ENCODE measurements at regions not wholly inside any gene's neighbourhood (a gene's known extent, or its start where the extent isn't known, plus 50 kb on each side); places are given as distances from the start of the nearest gene placed in this dataset.
"Not testable (repeated sequence)": the region's sequence is repeated elsewhere in the genome, so short reads cannot be mapped to it uniquely, and the experiment has no call there.

DNA sequence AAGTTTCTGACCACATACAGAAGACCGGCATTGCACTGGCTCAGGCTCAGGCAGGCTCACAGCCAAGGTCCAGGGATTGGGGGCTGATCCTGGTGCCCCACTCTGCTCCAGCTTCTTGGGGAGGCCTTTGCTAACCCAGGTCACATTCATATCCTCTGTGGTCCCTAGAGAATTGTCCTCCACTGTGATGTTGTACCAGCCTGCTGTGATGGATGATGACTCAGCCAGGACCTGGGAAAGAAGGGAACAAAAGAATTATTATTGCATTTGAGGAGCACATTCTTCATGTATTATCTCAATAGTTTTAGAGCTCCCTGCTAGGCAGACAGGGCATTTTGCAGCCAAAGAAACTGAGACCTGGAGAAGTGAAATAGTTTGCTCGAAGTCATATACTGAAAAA lies 114.3 kb upstream of the ETV3 start:
- no peak for ATAC-seq
- 85% methylated on average over 2 of the region's 2 CpGs for WGBS (ENCODE audit: insufficient coverage)
- no peaks in the 10 kb centered on the region for H3K4me1 ChIP-seq (ENCODE audit: control insufficient read depth, insufficient read depth, low read length)
- Mint-ChIP-seq H3K27me3 (ENCODE audit: low read depth in 2 of 2) (peaks cover 26 to 59% of the 10 kb centered on the region in 2 donors), H3K4me3 (no peak overlapping the region), H3K36me3 (no peaks in the 10 kb centered on the region), H3K9me3 (peaks cover 3 to 4% of the 10 kb centered on the region in 2 donors), H3K4me1 (no peaks in the 10 kb centered on the region), H3K27ac (no peak overlapping the region)
- TF ChIP-seq, protein P1, sequence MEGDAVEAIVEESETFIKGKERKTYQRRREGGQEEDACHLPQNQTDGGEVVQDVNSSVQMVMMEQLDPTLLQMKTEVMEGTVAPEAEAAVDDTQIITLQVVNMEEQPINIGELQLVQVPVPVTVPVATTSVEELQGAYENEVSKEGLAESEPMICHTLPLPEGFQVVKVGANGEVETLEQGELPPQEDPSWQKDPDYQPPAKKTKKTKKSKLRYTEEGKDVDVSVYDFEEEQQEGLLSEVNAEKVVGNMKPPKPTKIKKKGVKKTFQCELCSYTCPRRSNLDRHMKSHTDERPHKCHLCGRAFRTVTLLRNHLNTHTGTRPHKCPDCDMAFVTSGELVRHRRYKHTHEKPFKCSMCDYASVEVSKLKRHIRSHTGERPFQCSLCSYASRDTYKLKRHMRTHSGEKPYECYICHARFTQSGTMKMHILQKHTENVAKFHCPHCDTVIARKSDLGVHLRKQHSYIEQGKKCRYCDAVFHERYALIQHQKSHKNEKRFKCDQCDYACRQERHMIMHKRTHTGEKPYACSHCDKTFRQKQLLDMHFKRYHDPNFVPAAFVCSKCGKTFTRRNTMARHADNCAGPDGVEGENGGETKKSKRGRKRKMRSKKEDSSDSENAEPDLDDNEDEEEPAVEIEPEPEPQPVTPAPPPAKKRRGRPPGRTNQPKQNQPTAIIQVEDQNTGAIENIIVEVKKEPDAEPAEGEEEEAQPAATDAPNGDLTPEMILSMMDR (IDR thresholded peaks at IDR 0.05): no peak
- peaks cover 6% of the 10 kb centered on the region for H3K27me3 ChIP-seq (ENCODE audit: control insufficient read depth, insufficient read depth, low read length)
- intact Hi-C loops (cut with micrococcal nuclease): no loop called here
- DNase-seq: no peak
- H3K27ac ChIP-seq (ENCODE audit: low read length): no peak overlapping the region
- no peaks in the 10 kb centered on the region for H3K9me3 ChIP-seq (ENCODE audit: control insufficient read depth, insufficient read depth, low read length)
- H3K4me3 ChIP-seq (ENCODE audit: low read length): no peak overlapping the region
- H3K36me3 ChIP-seq (ENCODE audit: control insufficient read depth, insufficient read depth, low read length): no peaks in the 10 kb centered on the region

DNA sequence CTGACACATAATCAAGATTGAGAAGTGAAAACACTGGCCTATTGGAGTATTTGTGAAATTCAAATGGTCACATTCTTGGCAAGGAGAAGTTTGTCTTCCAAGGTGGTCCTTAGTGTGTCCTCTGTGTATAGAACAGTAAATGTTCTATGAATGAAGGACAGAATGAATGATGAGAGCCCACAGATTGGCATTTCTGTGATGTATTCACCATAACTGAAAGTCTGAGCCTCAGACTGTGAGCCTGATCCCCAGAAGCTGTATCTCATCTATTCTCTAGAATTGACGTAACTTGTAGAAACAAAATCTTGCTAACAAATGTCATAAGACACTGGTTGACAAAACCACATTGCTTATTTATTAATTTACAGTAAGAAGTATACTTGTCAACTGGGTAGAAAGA lies 111.5 kb upstream of the ETV3 start:
- intact Hi-C loops (cut with micrococcal nuclease): no loop called here
- Histone ChIP-seq H3K4me3 (ENCODE audit: low read length) (no peak overlapping the region), H3K36me3 (ENCODE audit: control insufficient read depth, insufficient read depth, low read length) (no peaks in the 10 kb centered on the region), H3K9me3 (ENCODE audit: control insufficient read depth, insufficient read depth, low read length) (no peaks in the 10 kb centered on the region), H3K27ac (ENCODE audit: low read length) (no peak overlapping the region), H3K4me1 (ENCODE audit: control insufficient read depth, insufficient read depth, low read length) (no peaks in the 10 kb centered on the region), H3K27me3 (ENCODE audit: control insufficient read depth, insufficient read depth, low read length) (peaks cover 9% of the 10 kb centered on the region)
- Mint-ChIP-seq H3K4me3 (no peak overlapping the region), H3K36me3 (no peaks in the 10 kb centered on the region), H3K27ac (no peak overlapping the region), H3K4me1 (no peaks in the 10 kb centered on the region), H3K9me3 (peaks cover 0 to 3% of the 10 kb centered on the region in 2 donors), H3K27me3 (ENCODE audit: low read depth in 2 of 2) (peaks cover 26 to 70% of the 10 kb centered on the region in 2 donors)
- WGBS (ENCODE audit: insufficient coverage): no CpG with 5 or more reads among the region's 1 CpG
- ATAC-seq (no peak), DNase-seq (no peak)
- TF ChIP-seq, protein P1 (IDR thresholded peaks at IDR 0.05): no peak

DNA sequence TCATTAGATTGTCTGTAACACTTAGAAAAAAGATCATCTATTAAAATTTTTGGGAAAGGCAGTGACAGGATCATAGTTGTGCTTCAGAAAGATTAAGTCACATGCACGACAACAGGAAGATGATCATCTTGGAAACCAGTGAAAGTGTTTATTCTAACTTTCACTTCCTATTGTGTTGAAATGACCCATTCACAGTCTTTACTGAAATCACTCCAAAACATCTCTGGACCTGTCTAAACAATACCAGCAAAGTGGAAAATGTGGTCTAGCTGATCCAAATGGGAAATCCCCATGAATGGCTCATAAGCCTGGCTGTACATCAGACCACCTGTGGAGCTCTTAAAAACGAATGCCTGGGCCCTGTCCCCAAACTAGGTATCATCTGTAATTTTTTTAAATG lies 111.1 kb upstream of the ETV3 start:
- Mint-ChIP-seq H3K36me3 (no peaks in the 10 kb centered on the region), H3K4me1 (no peaks in the 10 kb centered on the region), H3K27ac (no peak overlapping the region), H3K9me3 (peaks cover 0 to 3% of the 10 kb centered on the region in 2 donors), H3K27me3 (ENCODE audit: low read depth in 2 of 2) (peaks cover 29 to 67% of the 10 kb centered on the region in 2 donors), H3K4me3 (no peak overlapping the region)
- TF ChIP-seq, protein P1 (IDR thresholded peaks at IDR 0.05): no peak
- H3K27ac ChIP-seq (ENCODE audit: low read length): no peak overlapping the region
- DNase-seq (no peak), ATAC-seq (no peak)
- 27% methylated on average over 1 of the region's 2 CpGs for WGBS (ENCODE audit: insufficient coverage)
- intact Hi-C loops (cut with micrococcal nuclease): no loop called here
- no peak overlapping the region for H3K4me3 ChIP-seq (ENCODE audit: low read length)
- no peaks in the 10 kb centered on the region for H3K4me1 ChIP-seq (ENCODE audit: control insufficient read depth, insufficient read depth, low read length)
- H3K36me3 ChIP-seq (ENCODE audit: control insufficient read depth, insufficient read depth, low read length): no peaks in the 10 kb centered on the region
- peaks cover 9% of the 10 kb centered on the region for H3K27me3 ChIP-seq (ENCODE audit: control insufficient read depth, insufficient read depth, low read length)
- H3K9me3 ChIP-seq (ENCODE audit: control insufficient read depth, insufficient read depth, low read length): no peaks in the 10 kb centered on the region

DNA sequence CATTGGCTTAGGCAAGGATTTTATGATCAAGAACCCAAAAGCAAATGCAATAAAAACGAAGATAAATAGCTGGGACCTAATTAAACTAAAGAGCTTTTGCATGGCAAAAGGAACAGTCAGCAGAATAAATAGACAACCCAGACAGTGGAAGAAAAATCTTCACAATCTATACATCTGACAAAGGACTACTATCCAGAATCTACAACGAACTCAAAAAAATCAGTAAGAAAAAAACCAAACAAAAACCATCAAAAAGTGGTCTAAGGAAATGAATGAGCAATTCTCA lies 109.5 kb upstream of the ETV3 start:
- H3K4me3 ChIP-seq (ENCODE audit: low read length); H3K9me3 Mint-ChIP-seq; DNase-seq; intact Hi-C loops (cut with micrococcal nuclease); H3K27ac Mint-ChIP-seq; H3K4me1 ChIP-seq (ENCODE audit: control insufficient read depth, insufficient read depth, low read length); H3K4me3 Mint-ChIP-seq; H3K36me3 Mint-ChIP-seq; H3K27ac ChIP-seq (ENCODE audit: low read length); ATAC-seq; H3K36me3 ChIP-seq (ENCODE audit: control insufficient read depth, insufficient read depth, low read length); H3K9me3 ChIP-seq (ENCODE audit: control insufficient read depth, insufficient read depth, low read length); H3K4me1 Mint-ChIP-seq; H3K27me3 ChIP-seq (ENCODE audit: control insufficient read depth, insufficient read depth, low read length): not testable (repeated sequence)
- H3K27me3 Mint-ChIP-seq (ENCODE audit: low read depth in 2 of 2): peaks cover 29 to 54% of the 10 kb centered on the region in 2 donors
- WGBS (ENCODE audit: insufficient coverage): 74% methylated on average over 2 of the region's 2 CpGs
